Keratinocyte (primary cell): ENCODE measurements at regions not wholly inside any gene's neighbourhood (a gene's known extent, or its start where the extent isn't known, plus 50 kb on each side); places are given as distances from the start of the nearest gene placed in this dataset.

ENCODE experiments used
- EZH2 ChIP-seq: IDR thresholded peaks from one replicate; pipeline ENCODE4 v1.6.1; 2012; ENCODE audit warnings: inconsistent platforms, mild to moderate bottlenecking, low read length, moderate library complexity
- TF ChIP-seq, protein P1 (sequence below), 3 experiments: IDR thresholded peaks in 1 of 3; conservative IDR thresholded peaks in 1 of 3; optimal IDR thresholded peaks in 1 of 3; 2 replicates in 2 of 3; 3 replicates in 1 of 3; pipeline versions ENCODE3 to v1.5.1; 2011; ENCODE audit warnings: low read length in 3 of 3, mild to moderate bottlenecking in 3 of 3, moderate library complexity in 2 of 3, control low read depth in 1 of 3, inconsistent platforms in 1 of 3; ENCODE audit not compliant: insufficient read depth in 2 of 3; ENCODE audit errors: extremely low read depth in 1 of 3

DNA sequence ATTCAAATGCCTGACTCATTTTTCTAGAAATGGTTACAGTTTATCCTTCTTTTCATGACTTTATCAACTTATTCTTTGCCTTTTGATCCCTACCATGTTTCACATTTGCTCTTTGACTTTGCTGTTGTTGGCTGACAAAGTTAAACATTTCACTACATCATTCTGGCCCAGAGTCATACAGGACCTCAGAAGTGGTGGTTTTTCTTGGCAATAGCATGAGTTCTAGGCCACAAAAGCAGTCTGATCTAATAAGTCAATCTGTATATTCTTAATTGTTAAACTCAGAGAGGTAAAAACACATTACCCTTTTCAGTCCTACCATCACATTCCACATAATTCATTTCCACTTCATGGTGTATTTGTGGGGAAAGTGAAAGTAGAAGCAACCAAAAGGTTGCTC, 763.2 kb upstream of the TENM4 start:
- TF ChIP-seq EZH2 = no peak
- TF ChIP-seq, protein P1, sequence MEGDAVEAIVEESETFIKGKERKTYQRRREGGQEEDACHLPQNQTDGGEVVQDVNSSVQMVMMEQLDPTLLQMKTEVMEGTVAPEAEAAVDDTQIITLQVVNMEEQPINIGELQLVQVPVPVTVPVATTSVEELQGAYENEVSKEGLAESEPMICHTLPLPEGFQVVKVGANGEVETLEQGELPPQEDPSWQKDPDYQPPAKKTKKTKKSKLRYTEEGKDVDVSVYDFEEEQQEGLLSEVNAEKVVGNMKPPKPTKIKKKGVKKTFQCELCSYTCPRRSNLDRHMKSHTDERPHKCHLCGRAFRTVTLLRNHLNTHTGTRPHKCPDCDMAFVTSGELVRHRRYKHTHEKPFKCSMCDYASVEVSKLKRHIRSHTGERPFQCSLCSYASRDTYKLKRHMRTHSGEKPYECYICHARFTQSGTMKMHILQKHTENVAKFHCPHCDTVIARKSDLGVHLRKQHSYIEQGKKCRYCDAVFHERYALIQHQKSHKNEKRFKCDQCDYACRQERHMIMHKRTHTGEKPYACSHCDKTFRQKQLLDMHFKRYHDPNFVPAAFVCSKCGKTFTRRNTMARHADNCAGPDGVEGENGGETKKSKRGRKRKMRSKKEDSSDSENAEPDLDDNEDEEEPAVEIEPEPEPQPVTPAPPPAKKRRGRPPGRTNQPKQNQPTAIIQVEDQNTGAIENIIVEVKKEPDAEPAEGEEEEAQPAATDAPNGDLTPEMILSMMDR (optimal IDR thresholded peaks at IDR 0.05 in 1 of 3, IDR thresholded peaks at IDR 0.05 in 1 of 3, conservative IDR thresholded peaks at IDR 0.05 in 1 of 3; ENCODE audit: extremely low read depth in 1 of 3, insufficient read depth in 2 of 3, low read length in 3 of 3) = no peak
